ENCODE measurements at regions not wholly inside any gene's neighbourhood (a gene's known extent, or its start where the extent isn't known, plus 50 kb on each side); places are given as distances from the start of the nearest gene placed in this dataset.

GRCh38 chr13:50303963-50304721 lies 288.9 kb downstream of the KCNRG start:
- TF ChIP-seq CTCF (IDR thresholded peaks at IDR 0.05 in 8 of 11, conservative IDR thresholded peaks at IDR 0.05 in 3 of 11) (no peak), POLR2AphosphoS5 (IDR thresholded peaks at IDR 0.05) (no peak), POLR2A (IDR thresholded peaks at IDR 0.05) (no peak)
